DMS 273 treated with DMSO at 0.1 percent for 48 hours (cell line): ENCODE measurements at regions not wholly inside any gene's neighbourhood (a gene's known extent, or its start where the extent isn't known, plus 50 kb on each side); places are given as distances from the start of the nearest gene placed in this dataset.

Source experiments
- DNase-seq: peaks from one replicate; lab custom pipeline; 2025; lab: John Stamatoyannopoulos, UW

GRCh38 chr20:19928328-19929011 is 88.7 kb upstream of the NAA20 start:
- no peak for DNase-seq

- no peak for DNase-seq
Observed at GRCh38 chr20:19929012-19929360, 88.2 kb upstream of the NAA20 start.

- no peak for DNase-seq
Observed at GRCh38 chr20:19929481-19930145, 87.5 kb upstream of the NAA20 start.

- no peak for DNase-seq
Observed at GRCh38 chr20:19930426-19930825, 86.7 kb upstream of the NAA20 start.

- DNase-seq: no peak
Observed at GRCh38 chr20:19932170-19932667, 84.9 kb upstream of the NAA20 start.

GRCh38 chr20:19934792-19935491 is 82.2 kb upstream of the NAA20 start:
- no peak for DNase-seq

GRCh38 chr20:19935842-19936241 is 81.3 kb upstream of the NAA20 start:
- no peak for DNase-seq

- no peak for DNase-seq
Observed at GRCh38 chr20:19936466-19937200, 80.5 kb upstream of the NAA20 start.

GRCh38 chr20:19937218-19937617 is 79.9 kb upstream of the NAA20 start:
- DNase-seq: no peak

- DNase-seq: no peak
Observed at GRCh38 chr20:19937651-19938420, 79.3 kb upstream of the NAA20 start.

GRCh38 chr20:19938421-19939090 is 78.6 kb upstream of the NAA20 start:
- DNase-seq: no peak

GRCh38 chr20:19940988-19941460 is 76.1 kb upstream of the NAA20 start:
- DNase-seq: no peak

- DNase-seq: no peak
Observed at GRCh38 chr20:19942611-19943010, 74.6 kb upstream of the NAA20 start.

GRCh38 chr20:19943061-19943521 is 74.1 kb upstream of the NAA20 start:
- no peak for DNase-seq

- DNase-seq: no peak
Observed at GRCh38 chr20:19944772-19945459, 72.2 kb upstream of the NAA20 start.

GRCh38 chr20:19945732-19946670 is 71.2 kb upstream of the NAA20 start:
- DNase-seq: no peak

GRCh38 chr20:19947611-19948264 is 69.4 kb upstream of the NAA20 start:
- DNase-seq: peak; percentile 17

GRCh38 chr20:19949195-19949867 is 67.8 kb upstream of the NAA20 start:
- DNase-seq: no peak
